ENCODE measurements at regions not wholly inside any gene's neighbourhood (a gene's known extent, or its start where the extent isn't known, plus 50 kb on each side); places are given as distances from the start of the nearest gene placed in this dataset.
"Not testable (repeated sequence)": the region's sequence is repeated elsewhere in the genome, so short reads cannot be mapped to it uniquely, and the experiment has no call there.

DNA sequence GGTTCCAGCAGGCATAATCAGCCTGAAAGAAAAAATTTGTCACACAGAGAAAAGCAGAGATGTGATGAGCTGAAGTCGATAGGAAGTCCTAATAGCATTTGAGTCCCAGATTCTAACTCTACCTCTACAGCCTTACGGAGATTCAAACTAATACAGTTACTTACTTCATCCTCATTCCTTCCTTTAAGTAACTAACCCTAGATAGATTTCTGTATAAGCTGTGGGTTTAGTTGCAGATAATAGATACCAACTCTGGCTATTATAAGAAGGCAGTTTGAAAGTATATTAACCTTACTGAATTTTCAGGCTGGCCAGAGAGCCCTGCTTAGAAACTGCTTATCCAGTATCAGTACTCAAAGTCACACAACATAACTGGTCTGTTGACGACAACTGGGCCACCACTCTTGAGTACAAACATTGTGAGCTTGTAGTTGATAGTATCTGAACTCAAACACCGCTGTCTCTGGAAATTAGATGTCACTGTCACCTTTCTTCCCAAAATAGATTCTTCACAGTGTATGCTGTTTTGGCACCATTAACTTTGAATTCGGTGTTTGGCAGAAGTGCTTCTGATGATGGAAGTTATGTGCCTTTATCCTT is 484.3 kb downstream of the DIPK2A start:
- no peak for DNase-seq (ENCODE audit: low read depth in 2 of 2)

- no peak for DNase-seq (ENCODE audit: low read depth in 2 of 2)
Observed at GRCh38 chr3:144457758-144458157, 486.1 kb downstream of the DIPK2A start.

GRCh38 chr3:144458283-144458682 is 486.7 kb downstream of the DIPK2A start:
- no peak for DNase-seq (ENCODE audit: low read depth in 2 of 2)

GRCh38 chr3:144462337-144462736 is 490.7 kb downstream of the DIPK2A start:
- no peak for DNase-seq (ENCODE audit: low read depth in 2 of 2)

- DNase-seq (ENCODE audit: low read depth in 2 of 2): peak; percentile 15 to 18
Observed at GRCh38 chr3:144463911-144464310, 492.3 kb downstream of the DIPK2A start.

DNA sequence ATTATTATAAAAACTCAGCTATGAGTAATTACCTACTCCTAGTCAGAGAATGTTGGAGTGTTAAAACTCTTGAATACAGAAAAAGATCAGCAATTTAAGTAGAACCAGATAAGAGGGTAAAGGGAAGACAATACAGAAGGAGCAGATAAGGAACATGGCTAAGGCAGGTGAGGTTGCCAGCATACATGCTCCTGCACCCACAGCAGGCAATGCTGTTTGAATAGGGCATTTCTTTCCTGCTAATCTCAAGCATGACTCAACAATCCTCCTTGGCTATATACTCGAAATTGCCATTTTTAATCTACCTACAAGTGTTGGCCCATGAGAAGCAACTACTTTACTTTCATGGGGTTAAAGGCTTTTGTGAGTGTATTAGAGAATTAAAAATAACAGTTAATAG is 494.5 kb downstream of the DIPK2A start:
- DNase-seq (ENCODE audit: low read depth in 2 of 2): no peak

- DNase-seq (ENCODE audit: low read depth in 2 of 2): no peak
Observed at GRCh38 chr3:144466540-144466939, 494.9 kb downstream of the DIPK2A start.

GRCh38 chr3:144470666-144471065 is 499.0 kb downstream of the DIPK2A start:
- no peak for DNase-seq (ENCODE audit: low read depth in 2 of 2)

DNA sequence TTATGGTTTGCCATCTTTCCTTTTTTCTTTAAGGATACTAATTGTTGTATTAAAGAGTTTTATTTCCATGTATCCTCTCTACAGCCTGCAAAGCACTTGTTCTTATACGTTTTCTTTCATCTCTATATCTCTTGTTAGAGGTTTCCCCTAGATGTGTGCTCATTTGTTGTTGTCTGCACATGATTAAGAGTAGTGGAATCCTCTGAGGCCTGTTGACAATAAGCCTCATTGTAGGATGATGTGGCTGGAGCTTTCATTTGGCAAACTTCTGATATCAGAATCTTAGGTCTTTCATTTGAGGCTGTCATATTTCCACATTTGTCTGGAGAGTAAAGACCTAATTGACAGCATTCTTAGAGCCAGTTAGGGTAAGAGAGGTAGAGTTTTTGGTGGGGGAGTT is 506.0 kb downstream of the DIPK2A start:
- no peak for DNase-seq (ENCODE audit: low read depth in 2 of 2)

DNA sequence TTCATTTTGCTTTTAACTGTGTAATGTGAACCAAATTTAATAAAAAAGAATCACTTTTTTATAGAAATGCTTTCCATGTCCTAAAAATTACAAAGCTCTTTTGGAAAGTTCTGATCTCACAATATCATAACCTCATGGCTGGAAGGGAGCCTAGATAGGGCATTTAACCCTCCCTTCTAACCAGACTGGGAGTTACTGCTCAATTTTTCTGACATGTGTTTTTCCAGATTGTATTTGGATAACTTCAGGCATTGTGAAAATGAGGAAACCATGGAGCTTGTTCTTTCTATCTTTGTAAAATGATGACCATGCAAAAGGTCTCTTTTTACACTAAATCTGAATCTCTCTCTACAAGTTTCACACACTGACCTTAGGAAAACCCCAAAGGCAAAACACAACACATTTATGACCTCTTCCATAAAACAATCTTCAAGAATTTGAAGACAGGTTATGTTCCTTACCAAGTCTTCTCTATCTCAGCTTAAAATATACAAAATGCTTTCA is 508.8 kb downstream of the DIPK2A start:
- no peak for DNase-seq (ENCODE audit: low read depth in 2 of 2)

GRCh38 chr3:144482876-144483275 is 511.3 kb downstream of the DIPK2A start:
- DNase-seq (ENCODE audit: low read depth in 2 of 2): no peak

- DNase-seq (ENCODE audit: low read depth in 2 of 2): no peak
Observed at GRCh38 chr3:144487011-144487410, 515.4 kb downstream of the DIPK2A start.

- peak in 1 of 2 experiments; percentile 7 for DNase-seq (ENCODE audit: low read depth in 2 of 2)
Observed at GRCh38 chr3:144488927-144489326, 517.3 kb downstream of the DIPK2A start.

DNA sequence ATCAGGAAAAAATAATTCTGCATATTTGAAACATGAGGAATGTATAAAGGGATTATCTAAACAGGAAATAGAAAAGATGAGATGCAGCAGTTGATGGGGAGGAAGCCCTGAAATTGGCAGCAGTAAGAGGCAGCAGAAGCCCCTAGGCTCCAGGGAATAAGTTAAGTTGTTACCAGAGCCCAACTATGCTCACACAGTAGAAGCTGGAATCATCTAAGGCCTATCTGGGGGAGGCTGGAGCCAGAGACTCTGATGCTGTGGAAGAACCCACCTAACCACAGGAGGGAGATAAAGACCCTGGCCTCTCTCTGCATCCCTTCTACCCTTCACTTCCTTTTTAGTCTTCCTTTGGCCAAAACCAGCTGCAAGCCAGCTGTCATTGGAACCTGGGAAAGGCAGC is 519.7 kb downstream of the DIPK2A start:
- peak; percentile 20 to 33 for DNase-seq (ENCODE audit: low read depth in 2 of 2)

- DNase-seq (ENCODE audit: low read depth in 2 of 2): not testable (repeated sequence)
Observed at GRCh38 chr3:144494651-144495050, 523.0 kb downstream of the DIPK2A start.

- no peak for DNase-seq (ENCODE audit: low read depth in 2 of 2)
Observed at GRCh38 chr3:144496141-144496835, 524.7 kb downstream of the DIPK2A start.

DNA sequence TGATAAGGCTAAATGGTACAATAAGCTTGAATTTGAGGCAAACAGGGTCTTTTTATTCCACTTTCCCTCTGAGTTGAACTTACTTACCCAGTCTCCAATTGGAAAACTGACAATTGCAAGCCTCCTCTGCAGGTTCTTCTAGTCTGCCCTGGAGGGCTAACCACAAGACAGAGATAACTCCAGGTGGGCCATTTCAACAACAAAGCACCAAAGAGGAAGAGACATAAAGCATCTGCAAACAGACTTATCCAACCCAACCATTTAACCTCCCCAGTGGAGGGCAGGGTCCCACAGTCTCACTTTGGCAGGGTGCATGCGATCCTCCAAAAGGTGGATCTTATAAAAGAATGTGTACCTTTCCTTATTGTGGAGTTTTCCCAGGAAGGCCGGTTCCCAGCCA is 525.8 kb downstream of the DIPK2A start:
- DNase-seq (ENCODE audit: low read depth in 2 of 2): no peak

- DNase-seq (ENCODE audit: low read depth in 2 of 2): no peak
Observed at GRCh38 chr3:144499001-144499930, 527.6 kb downstream of the DIPK2A start.

DNA sequence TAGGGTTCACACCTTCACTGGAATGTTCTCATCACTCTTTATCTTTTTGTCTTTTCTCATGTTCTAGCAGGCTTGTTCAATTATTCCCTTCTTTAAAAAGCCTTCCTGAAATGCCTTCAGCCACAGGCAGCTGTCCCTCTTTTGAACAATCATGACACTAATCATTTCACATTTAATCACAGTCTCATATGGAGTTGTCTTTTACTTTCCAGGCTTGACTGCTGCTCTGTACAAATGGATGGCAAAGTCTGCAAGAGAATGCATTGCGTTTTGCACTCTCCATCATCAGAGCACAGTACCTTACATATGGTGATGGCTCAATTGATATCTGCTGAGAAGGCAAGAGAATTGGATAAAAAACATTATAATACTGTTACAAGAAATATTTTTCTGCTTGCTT is 529.8 kb downstream of the DIPK2A start:
- no peak for DNase-seq (ENCODE audit: low read depth in 2 of 2)

DNA sequence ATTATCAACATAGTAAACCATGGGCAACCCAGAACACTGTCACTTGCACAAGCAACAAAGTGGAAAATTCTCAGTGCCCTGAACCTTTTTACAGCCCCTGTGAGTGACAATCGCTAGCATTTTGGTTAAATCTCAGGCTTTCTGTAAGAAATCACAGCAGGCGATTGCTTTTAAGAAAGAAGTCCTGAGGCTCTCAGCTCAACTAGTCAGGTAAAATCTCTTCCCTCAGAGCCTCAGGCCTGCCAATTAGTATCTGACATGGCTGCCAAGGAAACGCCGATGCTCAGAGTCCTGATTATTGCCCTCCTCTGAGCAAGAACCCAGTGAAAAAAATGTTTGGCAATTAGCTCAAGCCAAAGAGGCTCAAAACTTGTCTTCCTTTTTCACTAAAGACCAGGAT is 530.8 kb downstream of the DIPK2A start:
- no peak for DNase-seq (ENCODE audit: low read depth in 2 of 2)

- DNase-seq (ENCODE audit: low read depth in 2 of 2): not testable (repeated sequence)
Observed at GRCh38 chr3:144506375-144506774, 534.8 kb downstream of the DIPK2A start.

- no peak for DNase-seq (ENCODE audit: low read depth in 2 of 2)
Observed at GRCh38 chr3:144511346-144511745, 539.7 kb downstream of the DIPK2A start.
